GM23248 (cell line): ENCODE measurements at regions not wholly inside any gene's neighbourhood (a gene's known extent, or its start where the extent isn't known, plus 50 kb on each side); places are given as distances from the start of the nearest gene placed in this dataset.
"Not testable (repeated sequence)": the region's sequence is repeated elsewhere in the genome, so short reads cannot be mapped to it uniquely, and the experiment has no call there.

Source experiments
- DNase-seq: peaks from one replicate; pipeline ENCODE4 v3.0.0-alpha.2; 2015
- H2AFZ ChIP-seq: fragments of 200-600 bp; sonication (generic); 2 replicates; pipeline ENCODE4 v1.6.1; 2016; ENCODE audit warnings: antibody characterized with exemption
- H3F3A ChIP-seq: fragments of 200-600 bp; sonication (generic); 2 replicates; pipeline ENCODE4 v1.6.1; 2016; ENCODE audit warnings: mild to moderate bottlenecking, antibody characterized with exemption, mixed run types; ENCODE audit not compliant: insufficient read depth
- H3K27ac ChIP-seq: fragments of 200-600 bp; sonication (generic); 2 replicates; pipeline ENCODE4 v1.5.1; 2016; ENCODE audit warnings: mild to moderate bottlenecking
- H3K27me3 ChIP-seq: fragments of 200-600 bp; sonication (generic); replicated peaks from 2 replicates; pipeline ENCODE4 v1.6.1; 2016; ENCODE audit warnings: mild to moderate bottlenecking; ENCODE audit not compliant: insufficient read depth
- H3K36me3 ChIP-seq: fragments of 200-600 bp; sonication (generic); 2 replicates; pipeline ENCODE4 v1.6.1; 2016; ENCODE audit warnings: low read depth, mild to moderate bottlenecking
- H3K4me1 ChIP-seq: fragments of 200-600 bp; sonication (generic); 2 replicates; pipeline ENCODE4 v1.6.1; 2016; ENCODE audit warnings: mild to moderate bottlenecking; ENCODE audit not compliant: insufficient read depth
- H3K4me2 ChIP-seq: fragments of 200-600 bp; sonication (generic); one replicate; pipeline ENCODE4 v1.6.1; 2016; ENCODE audit warnings: mild to moderate bottlenecking; ENCODE audit not compliant: unreplicated experiment
- H3K4me3 ChIP-seq: fragments of 200-600 bp; sonication (generic); 2 replicates; pipeline ENCODE4 v1.5.1; 2016; ENCODE audit warnings: mild to moderate bottlenecking
- H3K79me2 ChIP-seq: fragments of 200-600 bp; sonication (generic); 2 replicates; pipeline ENCODE4 v1.6.1; 2016; ENCODE audit warnings: mild to moderate bottlenecking; ENCODE audit not compliant: insufficient read depth
- H3K9ac ChIP-seq: fragments of 200-600 bp; sonication (generic); 2 replicates; pipeline ENCODE4 v1.6.1; 2016; ENCODE audit warnings: mild to moderate bottlenecking
- H3K9me2 ChIP-seq: fragments of 200-600 bp; sonication (generic); 2 replicates; pipeline ENCODE4 v1.6.1; 2016; ENCODE audit warnings: mixed run types, mild to moderate bottlenecking, moderate library complexity; ENCODE audit not compliant: insufficient read depth
- H3K9me3 ChIP-seq: fragments of 200-600 bp; sonication (generic); one replicate; pipeline ENCODE4 v1.6.1; 2017; ENCODE audit warnings: low read depth
- H4K20me1 ChIP-seq: fragments of 200-600 bp; sonication (generic); 2 replicates; pipeline ENCODE4 v1.6.0; 2016; ENCODE audit not compliant: insufficient read depth
- EZH2 ChIP-seq: fragments of 200-600 bp; sonication (generic); IDR thresholded peaks from 2 replicates; pipeline ENCODE4 v1.6.1; 2018; ENCODE audit warnings: antibody characterized with exemption, mild to moderate bottlenecking; ENCODE audit not compliant: insufficient read depth, poor library complexity, severe bottlenecking
- EZH2phosphoT487 ChIP-seq: fragments of 200-600 bp; sonication (generic); IDR thresholded peaks from 2 replicates; pipeline ENCODE4 v1.6.1; 2018; ENCODE audit warnings: antibody characterized with exemption, moderate library complexity, mild to moderate bottlenecking, low read depth; ENCODE audit not compliant: insufficient read depth
- WGBS, 2 experiments: methylation state at CpG; one replicate each; pipeline ENCODE4 v1.1.6; 2015 to 2017; ENCODE audit warnings: low lambda C conversion rate in 2 of 2, low coverage in 1 of 2; ENCODE audit errors: missing lambda C conversion rate in 2 of 2; 5-methylcytosine and 5-hydroxymethylcytosine counted together
- in situ Hi-C: fragments of 300-500 bp; cut with MboI; formaldehyde crosslinking; loops from 2 replicates; pipeline ENCODE4 v1.15.0; 2020

GRCh38 chr3:101141135-101141534, 147.9 kb upstream of the ABI3BP start:
- Histone ChIP-seq H3K27me3 (no peaks in the 10 kb centered on the region), H3K4me1 (no peaks in the 10 kb centered on the region), H3K9me3 (no peaks in the 10 kb centered on the region), H3K79me2 (no peaks in the 10 kb centered on the region), H2AFZ (no peak overlapping the region), H3K4me3 (no peak overlapping the region), H3F3A (no peaks in the 10 kb centered on the region), H3K9ac (no peak overlapping the region), H3K4me2 (no peak overlapping the region), H3K27ac (no peak overlapping the region), H4K20me1 (no peaks in the 10 kb centered on the region), H3K9me2 (no peaks in the 10 kb centered on the region), H3K36me3 (no peaks in the 10 kb centered on the region)
- TF ChIP-seq EZH2 (no peak), EZH2phosphoT487 (no peak)
- 31 to 38% methylated on average over 1 of the region's 1 CpG for WGBS, 2 experiments
- in situ Hi-C loops = no loop called here
- DNase-seq = no peak

DNA sequence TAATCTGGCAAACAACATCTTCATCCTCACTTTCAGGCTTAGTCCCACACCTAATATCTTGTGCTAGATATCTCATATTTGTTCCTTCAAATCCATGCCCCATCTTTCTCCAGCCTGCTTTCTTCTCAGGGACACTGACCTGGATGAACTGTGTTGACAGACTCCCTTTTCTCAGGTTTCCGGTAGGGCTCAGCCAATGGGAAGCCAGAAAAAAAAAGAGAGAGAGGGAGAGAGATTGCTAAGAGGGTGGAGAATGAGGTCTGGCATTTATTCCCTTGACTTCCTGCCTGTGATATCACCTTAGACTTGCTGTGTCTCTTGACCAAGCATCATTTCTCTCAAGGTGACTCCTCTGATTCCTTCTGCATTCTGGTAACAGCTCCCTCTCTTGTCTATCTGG, 145.6 kb upstream of the ABI3BP start:
- Histone ChIP-seq H3K4me1 (no peaks in the 10 kb centered on the region), H3K4me3 (no peak overlapping the region), H3K27ac (no peak overlapping the region), H4K20me1 (no peaks in the 10 kb centered on the region), H3K36me3 (no peaks in the 10 kb centered on the region), H3K9ac (no peak overlapping the region), H2AFZ (no peak overlapping the region), H3K9me3 (no peaks in the 10 kb centered on the region), H3F3A (no peaks in the 10 kb centered on the region), H3K9me2 (no peaks in the 10 kb centered on the region), H3K4me2 (no peak overlapping the region), H3K79me2 (no peaks in the 10 kb centered on the region), H3K27me3 (no peaks in the 10 kb centered on the region)
- DNase-seq = no peak
- 86 to 100% methylated on average over 1 of the region's 1 CpG for WGBS, 2 experiments
- no peak for TF ChIP-seq EZH2
- no peak for TF ChIP-seq EZH2phosphoT487
- in situ Hi-C loops = no loop called here

DNA sequence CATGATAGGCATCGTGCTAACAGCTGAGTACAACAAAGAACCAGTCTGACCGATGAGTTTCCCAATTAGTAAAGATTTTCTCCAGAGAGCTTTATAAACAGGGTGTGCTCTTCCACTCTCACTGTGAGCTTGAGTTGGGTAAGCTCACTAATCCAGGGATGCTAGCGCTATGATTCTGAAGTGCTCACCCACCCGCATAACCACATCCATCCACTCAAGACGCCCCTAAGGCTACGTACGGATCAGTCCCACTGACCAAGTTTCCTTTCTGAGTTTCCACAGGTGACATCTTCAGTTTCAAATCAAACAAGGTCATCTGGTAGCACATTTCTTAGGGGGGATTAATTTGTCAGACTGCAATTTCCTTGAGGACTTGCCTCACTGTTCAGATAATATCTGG, 141.1 kb upstream of the ABI3BP start:
- Histone ChIP-seq H3K27me3 (no peaks in the 10 kb centered on the region), H4K20me1 (no peaks in the 10 kb centered on the region), H3K36me3 (no peaks in the 10 kb centered on the region), H3K4me2 (no peak overlapping the region), H3F3A (no peaks in the 10 kb centered on the region), H3K9me3 (no peaks in the 10 kb centered on the region), H2AFZ (no peak overlapping the region; the same call in 1 of the 2 replicates), H3K4me3 (no peak overlapping the region), H3K79me2 (no peaks in the 10 kb centered on the region), H3K9ac (no peak overlapping the region), H3K4me1 (no peaks in the 10 kb centered on the region), H3K9me2 (no peaks in the 10 kb centered on the region), H3K27ac (no peak overlapping the region)
- in situ Hi-C loops = no loop called here
- TF ChIP-seq EZH2phosphoT487 (no peak), EZH2 (no peak)
- no peak for DNase-seq
- WGBS, 2 experiments = 91 to 93% methylated on average over 7 of the region's 7 CpGs

- Histone ChIP-seq H3K4me2 (no peak overlapping the region), H3K79me2 (no peaks in the 10 kb centered on the region), H3K27me3 (no peaks in the 10 kb centered on the region), H2AFZ (peak overlapping the region; percentile 65), H3K4me3 (no peak overlapping the region), H3K9me2 (no peaks in the 10 kb centered on the region), H4K20me1 (no peaks in the 10 kb centered on the region), H3K27ac (no peak overlapping the region), H3K9ac (no peak overlapping the region), H3F3A (no peaks in the 10 kb centered on the region), H3K9me3 (no peaks in the 10 kb centered on the region), H3K36me3 (no peaks in the 10 kb centered on the region), H3K4me1 (no peaks in the 10 kb centered on the region)
- 52 to 58% methylated on average over 1 of the region's 1 CpG for WGBS, 2 experiments
- no peak for DNase-seq
- no peak for TF ChIP-seq EZH2phosphoT487
- no peak for TF ChIP-seq EZH2
- in situ Hi-C loops = no loop called here
Measured at GRCh38 chr3:101133652-101134051, 140.4 kb upstream of the ABI3BP start.

DNA sequence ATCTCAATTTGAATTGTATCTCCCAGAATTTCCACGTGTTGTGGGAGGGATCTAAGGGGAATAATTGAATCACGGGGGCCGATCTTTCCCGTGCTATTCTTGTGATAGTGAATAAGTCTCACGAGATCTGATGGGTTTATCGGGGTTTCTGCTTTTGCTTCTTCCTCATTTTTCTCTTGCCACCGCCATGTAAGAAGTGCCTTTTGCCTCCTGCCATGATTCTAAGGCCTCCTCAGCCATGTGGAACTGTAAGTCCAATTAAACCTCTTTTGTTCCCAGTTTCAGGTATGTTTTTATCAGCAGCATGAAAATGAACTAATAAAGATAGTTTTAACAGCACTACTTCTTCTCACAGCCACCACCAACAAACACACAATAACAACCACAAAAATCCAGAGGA, 140.0 kb upstream of the ABI3BP start:
- in situ Hi-C loops, H3K4me1 ChIP-seq, H3K27me3 ChIP-seq, H4K20me1 ChIP-seq, H3K9ac ChIP-seq, H3K27ac ChIP-seq, H3K4me3 ChIP-seq, H3K4me2 ChIP-seq, H3K36me3 ChIP-seq, H3K79me2 ChIP-seq, H3K9me3 ChIP-seq, H3F3A ChIP-seq, H3K9me2 ChIP-seq, DNase-seq: not testable (repeated sequence)
- WGBS, 2 experiments = 93 to 94% methylated on average over 6 to 7 of the region's 7 CpGs
- H2AFZ ChIP-seq = peak overlapping the region; percentile 65
